PC-3 (cell line): ENCODE measurements at regions not wholly inside any gene's neighbourhood (a gene's known extent, or its start where the extent isn't known, plus 50 kb on each side); places are given as distances from the start of the nearest gene placed in this dataset.

ENCODE experiments used
- ATAC-seq: fragments of 200-7000 bp; cut with Tn5 transposase; 2 replicates; pipeline ENCODE4 v1.9.1; 2020; ENCODE audit warnings: mild to moderate bottlenecking, moderate library complexity
- BruUV-seq: library from RNA; stranded (reverse); fragments of 400-500 nt; replicated peaks from 2 replicates; lab custom pipeline; 2021; lab: Mats Ljungman, UMichigan
- CTCF ChIA-PET: fragments of 300-600 bp; sonication (Branson Sonifier 250); formaldehyde crosslinking; loops from one replicate; lab custom pipeline; 2022; ENCODE audit warnings: antibody characterized with exemption; lab: Charles Lee
- POLR2A ChIA-PET: fragments of 300-600 bp; sonication (Branson Sonifier 250); formaldehyde crosslinking; loops from one replicate; lab custom pipeline; 2022; ENCODE audit warnings: antibody characterized with exemption; ENCODE audit not compliant: unreplicated experiment; lab: Charles Lee
- DNase-seq: peaks from one replicate; pipeline ENCODE4 v3.0.0-alpha.2; 2015
- H2AFZ ChIP-seq: fragments of 300-600 bp; sonication (generic); 2 replicates; pipeline ENCODE4 v1.6.0; 2016; ENCODE audit warnings: antibody characterized with exemption, low read length
- H3F3A ChIP-seq: fragments of 300-600 bp; sonication (generic); one replicate; pipeline ENCODE4 v1.6.0; 2017; ENCODE audit warnings: antibody characterized with exemption, low read length, control low read depth, mild to moderate bottlenecking; ENCODE audit not compliant: unreplicated experiment
- H3K27ac ChIP-seq: fragments of 300-600 bp; sonication (generic); 2 replicates; pipeline ENCODE4 v1.5.1; 2016; ENCODE audit warnings: mild to moderate bottlenecking, low read length
- H3K27me3 ChIP-seq: fragments of 300-600 bp; sonication (generic); 2 replicates; pipeline ENCODE4 v1.6.1; 2016; ENCODE audit warnings: low read length, mixed read lengths
- H3K36me3 ChIP-seq: fragments of 300-600 bp; sonication (generic); 2 replicates; pipeline ENCODE4 v1.6.1; 2016; ENCODE audit warnings: low read depth, mixed run types, low read length, mixed read lengths
- H3K4me1 ChIP-seq: fragments of 300-600 bp; sonication (generic); 2 replicates; pipeline ENCODE4 v1.5.1; 2016; ENCODE audit warnings: low read length; ENCODE audit not compliant: insufficient read depth
- H3K4me2 ChIP-seq: fragments of 300-600 bp; sonication (generic); 2 replicates; pipeline ENCODE4 v1.6.0; 2016; ENCODE audit warnings: low read length
- H3K4me3 ChIP-seq: fragments of 300-600 bp; sonication (generic); 2 replicates; pipeline ENCODE4 v1.5.1; 2016; ENCODE audit warnings: mild to moderate bottlenecking, low read length, mixed read lengths
- H3K79me2 ChIP-seq: fragments of 300-600 bp; sonication (generic); 2 replicates; pipeline ENCODE4 v1.6.1; 2017; ENCODE audit warnings: low read length, mixed read lengths
- H3K9ac ChIP-seq: fragments of 300-600 bp; sonication (generic); 2 replicates; pipeline ENCODE4 v1.6.0; 2016; ENCODE audit warnings: mild to moderate bottlenecking, low read length
- H3K9me2 ChIP-seq: fragments of 300-600 bp; sonication (generic); replicated peaks from 2 replicates; pipeline ENCODE4 v1.6.1; 2016; ENCODE audit warnings: mixed run types, low read length, mixed read lengths
- H3K9me3 ChIP-seq: fragments of 300-600 bp; sonication (generic); 2 replicates; pipeline ENCODE4 v1.6.1; 2016; ENCODE audit warnings: low read length, mixed read lengths
- H4K20me1 ChIP-seq: fragments of 300-600 bp; sonication (generic); 2 replicates; pipeline ENCODE4 v1.6.1; 2016; ENCODE audit warnings: low read length, mixed read lengths
- CTCF ChIP-seq: fragments of 300-600 bp; sonication (generic); conservative IDR thresholded peaks from 2 replicates; pipeline ENCODE4 v1.5.1; 2017; ENCODE audit warnings: antibody characterized with exemption, low read depth, mild to moderate bottlenecking, low read length
- EZH2 ChIP-seq: fragments of 300-600 bp; sonication (generic); IDR thresholded peaks from one replicate; pipeline ENCODE4 v1.6.1; 2017; ENCODE audit warnings: antibody characterized with exemption, mild to moderate bottlenecking, low read length; ENCODE audit not compliant: unreplicated experiment
- EZH2phosphoT487 ChIP-seq: fragments of 300-600 bp; sonication (generic); IDR thresholded peaks from 2 replicates; pipeline ENCODE4 v1.6.1; 2018; ENCODE audit warnings: mild to moderate bottlenecking, antibody characterized with exemption, low read length, borderline replicate concordance
- intact Hi-C: fragments of 100-400 bp; cut with micrococcal nuclease; formaldehyde crosslinking; loops from 2 replicates; pipeline ENCODE4 v1.9.0; 2023

- Histone ChIP-seq H2AFZ (no peak overlapping the region), H3K4me1 (no peaks in the 10 kb centered on the region), H3K36me3 (no peaks in the 10 kb centered on the region), H3K4me2 (no peak overlapping the region), H3K27me3 (peaks cover 12% of the 10 kb centered on the region; the same call in 1 of the 2 replicates), H3K4me3 (no peak overlapping the region), H3K9ac (no peak overlapping the region), H4K20me1 (no peaks in the 10 kb centered on the region), H3K79me2 (no peaks in the 10 kb centered on the region), H3K27ac (no peak overlapping the region), H3K9me2 (no peaks in the 10 kb centered on the region), H3F3A (no peaks in the 10 kb centered on the region), H3K9me3 (no peaks in the 10 kb centered on the region)
- POLR2A ChIA-PET = no interaction called here
- BruUV-seq = no TSS peak
- intact Hi-C loops = no loop called here
- TF ChIP-seq EZH2 (no peak), EZH2phosphoT487 (no peak), CTCF (no peak)
- DNase-seq (no peak), ATAC-seq (no peak)
- CTCF ChIA-PET = no interaction called here
These were observed 733.2 kb downstream of the GATA3 start for GRCh38 chr10:8787649-8788048.

GRCh38 chr10:8790390-8790789, 735.9 kb downstream of the GATA3 start:
- Histone ChIP-seq H3K4me3 (no peak overlapping the region), H2AFZ (no peak overlapping the region), H3K4me2 (no peak overlapping the region), H3K9me3 (no peaks in the 10 kb centered on the region), H3K27me3 (no peaks in the 10 kb centered on the region), H3K79me2 (no peaks in the 10 kb centered on the region), H3F3A (no peaks in the 10 kb centered on the region), H4K20me1 (no peaks in the 10 kb centered on the region), H3K36me3 (no peaks in the 10 kb centered on the region), H3K9me2 (no peaks in the 10 kb centered on the region), H3K4me1 (no peaks in the 10 kb centered on the region), H3K9ac (no peak overlapping the region), H3K27ac (no peak overlapping the region)
- no TSS peak for BruUV-seq
- intact Hi-C loops = no loop called here
- no peak for TF ChIP-seq EZH2phosphoT487
- TF ChIP-seq CTCF = no peak
- no peak for TF ChIP-seq EZH2
- ChIA-PET CTCF (no interaction called here), POLR2A (no interaction called here)
- DNase-seq (no peak), ATAC-seq (no peak)

- ATAC-seq (no peak), DNase-seq (no peak)
- H3F3A ChIP-seq = no peaks in the 10 kb centered on the region
- no peak overlapping the region for H3K9ac ChIP-seq
- no peaks in the 10 kb centered on the region for H3K79me2 ChIP-seq
- 0 out of 2 replicates have a peak, but pooled peaks cover 1% of the 10 kb centered on the region for H3K27me3 ChIP-seq
- no peak for TF ChIP-seq EZH2
- TF ChIP-seq CTCF = no peak
- no peak for TF ChIP-seq EZH2phosphoT487
- no peak overlapping the region for H3K4me3 ChIP-seq
- H3K4me2 ChIP-seq = no peak overlapping the region
- no peak overlapping the region for H3K27ac ChIP-seq
- H2AFZ ChIP-seq = no peak overlapping the region
- intact Hi-C loops = no loop called here
- H3K9me3 ChIP-seq = no peaks in the 10 kb centered on the region
- no peaks in the 10 kb centered on the region for H3K36me3 ChIP-seq
- CTCF ChIA-PET = no interaction called here
- BruUV-seq = no TSS peak
- POLR2A ChIA-PET = no interaction called here
- no peaks in the 10 kb centered on the region for H4K20me1 ChIP-seq
- H3K9me2 ChIP-seq = no peaks in the 10 kb centered on the region
- H3K4me1 ChIP-seq = no peaks in the 10 kb centered on the region
These were observed 740.4 kb downstream of the GATA3 start for GRCh38 chr10:8794860-8795259.
